HG03280 (cell line): ENCODE measurements at regions not wholly inside any gene's neighbourhood (a gene's known extent, or its start where the extent isn't known, plus 50 kb on each side); places are given as distances from the start of the nearest gene placed in this dataset.

Experiments used
- ATAC-seq: cut with Tn5 transposase; IDR thresholded peaks from one replicate; pipeline ENCODE4 v1.9.1; 2021; ENCODE audit warnings: mild to moderate bottlenecking, moderate library complexity; ENCODE audit not compliant: unreplicated experiment

DNA sequence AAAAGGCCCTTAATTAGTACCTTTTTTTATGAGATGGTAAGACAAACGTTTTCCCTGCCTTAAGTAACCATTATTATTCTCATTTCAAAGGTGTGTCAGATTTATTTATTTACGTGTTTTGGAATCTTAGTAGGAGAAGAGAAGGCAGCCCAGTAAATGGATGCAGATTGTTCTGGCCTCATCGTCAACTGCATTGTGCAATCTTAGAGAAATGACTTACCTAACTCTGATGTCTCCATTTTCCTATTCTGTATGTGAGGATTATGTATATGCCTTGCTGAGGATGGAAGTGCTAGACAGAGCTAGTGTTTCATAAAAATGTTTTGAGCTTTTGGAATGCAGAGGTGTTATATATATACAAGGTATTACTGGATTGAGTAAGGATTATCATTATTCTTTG lies 97.0 kb upstream of the JAG1 start:
- no peak for ATAC-seq

DNA sequence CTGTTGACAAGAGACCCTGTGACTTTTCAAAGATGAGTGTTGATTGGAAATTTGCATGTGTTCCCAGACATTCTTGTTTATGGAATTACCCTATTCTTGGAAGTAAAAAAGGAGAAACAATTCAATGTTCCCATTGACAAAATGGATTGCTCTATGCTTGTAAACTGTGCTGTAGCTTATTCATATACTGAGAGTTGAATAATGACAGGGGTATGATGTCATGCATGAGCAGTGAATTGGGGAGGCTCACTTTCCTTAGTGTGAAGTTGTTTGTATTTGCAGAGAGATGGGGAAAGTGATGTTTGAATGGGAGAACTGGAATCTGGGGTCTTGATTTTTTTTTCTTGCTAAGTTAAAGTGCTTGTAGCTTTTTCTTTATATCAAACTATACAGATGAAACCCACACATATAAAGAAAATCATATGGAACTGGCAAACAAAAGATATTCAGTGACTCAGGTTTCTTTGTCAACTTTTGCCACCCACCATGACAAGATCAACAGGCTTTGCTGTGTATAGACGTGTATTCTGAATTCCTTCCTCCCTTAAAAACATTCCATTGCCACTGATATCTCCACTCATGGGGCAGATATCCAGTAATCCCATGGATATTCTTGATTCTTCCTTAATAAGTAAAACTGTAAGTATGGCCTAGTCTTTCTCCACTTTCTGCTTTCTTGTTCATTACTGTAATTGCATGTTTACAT lies 97.8 kb upstream of the JAG1 start:
- ATAC-seq, result no peak

DNA sequence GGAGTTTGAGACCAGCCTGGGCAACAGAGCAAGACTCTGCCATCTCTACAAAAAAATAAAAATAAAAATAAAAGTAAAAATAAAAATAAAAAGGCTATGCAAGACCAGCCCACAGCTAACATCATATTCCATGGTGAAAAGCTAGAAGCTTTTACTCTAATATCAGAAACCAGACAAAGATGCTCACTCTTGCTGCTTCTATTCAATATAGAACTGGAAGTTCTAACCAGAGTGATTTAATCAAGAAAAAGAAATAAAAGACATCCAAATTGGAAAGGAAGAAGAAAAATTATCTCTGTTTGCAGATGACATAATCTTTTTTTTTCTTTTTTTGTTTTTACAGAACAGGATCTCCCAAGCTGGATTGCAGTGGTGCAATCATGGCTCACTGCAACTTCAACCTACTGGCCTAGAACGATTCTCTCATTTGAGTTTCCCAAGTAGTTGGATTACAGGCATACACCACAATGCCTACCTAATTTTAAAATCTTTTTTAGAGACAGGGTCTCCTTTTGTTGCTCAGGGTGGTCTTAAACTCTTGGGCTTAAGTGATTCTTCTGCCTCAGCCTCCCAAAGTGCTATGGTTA lies 100.7 kb upstream of the JAG1 start:
- no peak for ATAC-seq

DNA sequence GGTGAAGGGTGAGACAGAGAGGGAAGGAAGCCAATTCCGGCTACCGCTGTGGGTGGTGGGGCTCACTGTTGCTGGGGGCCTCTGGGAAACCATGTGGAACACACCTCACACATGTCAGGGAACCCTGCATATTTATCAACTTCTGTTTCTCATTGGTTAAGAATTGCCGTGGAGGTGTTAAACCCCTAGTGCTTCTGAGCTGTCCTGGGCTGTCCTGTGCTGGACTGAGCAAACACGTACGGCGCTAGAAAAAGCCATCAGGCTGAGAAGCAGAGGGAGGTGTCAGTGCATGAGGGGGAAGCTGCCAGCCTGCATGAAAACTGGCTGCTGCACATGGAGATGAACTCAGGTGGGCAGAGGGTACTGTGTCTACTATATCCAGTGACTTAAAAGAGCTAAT lies 103.9 kb upstream of the JAG1 start:
- no peak for ATAC-seq

DNA sequence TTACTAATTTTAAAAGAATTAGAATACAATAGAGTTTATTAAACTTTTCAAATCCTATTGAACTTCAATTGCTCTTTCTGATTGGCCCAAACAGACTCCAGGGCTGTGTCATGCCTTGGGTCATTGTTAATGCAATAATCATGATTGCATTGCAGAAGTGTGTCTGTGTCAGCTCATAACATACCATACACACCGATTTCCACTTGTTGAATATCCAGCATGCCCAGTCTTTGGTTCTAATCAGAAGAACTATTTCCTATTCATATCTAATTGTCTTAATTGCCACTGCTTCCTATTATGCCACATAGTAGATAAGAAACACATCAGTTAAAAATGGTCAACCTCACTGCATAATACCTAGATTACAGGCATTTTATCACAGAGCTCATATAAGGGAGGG lies 106.1 kb upstream of the JAG1 start:
- no peak for ATAC-seq

DNA sequence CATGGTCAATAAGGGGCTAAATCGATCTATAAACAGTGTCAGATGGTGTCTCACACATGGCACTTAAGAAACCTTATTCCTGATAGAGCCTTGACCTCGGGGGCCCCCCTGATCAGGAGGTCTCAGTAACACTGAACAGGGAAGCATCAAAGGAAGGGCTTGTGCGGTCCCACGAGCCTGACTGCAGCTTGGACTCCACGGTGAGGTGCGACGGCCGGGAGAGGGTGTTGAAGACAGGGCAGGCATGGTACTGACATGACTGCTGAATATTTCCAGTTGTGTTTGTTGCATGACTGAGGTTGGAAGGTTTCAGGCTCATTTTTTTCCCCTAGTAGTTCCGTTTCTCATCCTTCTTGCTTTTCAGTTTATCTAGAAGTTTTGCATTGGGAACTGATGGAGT lies 107.1 kb upstream of the JAG1 start:
- ATAC-seq, result no peak

DNA sequence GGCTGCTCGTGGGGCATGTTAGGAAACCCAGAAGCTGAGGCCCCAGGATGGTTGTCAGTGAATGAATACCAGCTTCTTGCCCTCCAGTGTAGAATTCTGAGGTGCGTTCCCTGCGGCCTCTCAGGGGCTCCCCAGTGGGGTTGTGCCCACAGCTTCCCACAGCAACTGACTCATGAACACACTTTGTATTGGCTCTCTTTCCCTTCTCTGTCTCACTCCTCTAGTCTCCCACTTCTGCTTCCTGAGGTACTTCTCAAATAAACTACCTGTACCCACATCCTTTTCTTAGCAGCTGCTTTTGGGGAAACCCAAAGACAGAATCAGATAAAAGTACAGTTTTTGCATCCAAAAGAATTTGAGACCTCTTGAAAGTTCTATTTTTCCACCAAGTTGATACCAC lies 107.7 kb upstream of the JAG1 start:
- no peak for ATAC-seq

DNA sequence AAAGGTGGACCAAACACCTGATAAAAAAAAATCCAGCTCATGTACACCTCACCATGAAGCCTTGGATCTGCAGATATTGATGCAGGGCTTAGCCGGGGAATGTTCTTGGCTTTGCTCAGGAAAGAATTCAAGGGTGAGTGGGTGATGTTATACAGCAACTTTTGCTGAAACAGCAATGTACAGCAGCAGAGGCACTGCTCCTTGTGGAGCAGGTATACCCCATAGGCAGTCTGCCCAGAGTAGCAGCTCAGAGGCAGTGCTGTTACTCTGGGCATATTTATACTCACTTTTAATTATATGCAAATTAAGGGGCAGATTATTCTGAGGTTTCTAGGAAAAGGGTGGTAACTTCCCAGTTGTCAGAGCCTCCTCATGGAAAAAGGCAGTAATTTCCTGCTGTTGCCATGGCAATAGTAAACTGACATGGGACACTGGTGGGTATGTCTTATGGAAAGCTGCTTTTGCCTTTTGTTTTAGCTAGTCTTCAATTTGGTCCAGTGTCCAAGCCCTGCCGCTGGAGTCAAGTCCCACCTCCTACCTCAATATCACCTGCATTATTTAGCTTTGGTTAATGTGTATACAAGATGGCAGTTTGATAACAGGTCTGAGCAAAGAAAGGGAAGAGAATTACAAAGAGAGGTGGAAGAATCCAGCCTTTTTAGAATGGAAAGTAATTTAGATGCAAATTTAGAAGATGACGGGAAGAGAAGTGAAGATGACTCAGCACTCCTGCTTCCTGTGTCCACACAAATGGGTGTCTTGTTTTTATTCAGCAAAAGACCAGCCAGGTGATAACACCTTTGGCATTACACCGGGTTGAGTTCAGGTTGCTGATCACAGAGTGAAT lies 110.1 kb upstream of the JAG1 start:
- ATAC-seq, result no peak

DNA sequence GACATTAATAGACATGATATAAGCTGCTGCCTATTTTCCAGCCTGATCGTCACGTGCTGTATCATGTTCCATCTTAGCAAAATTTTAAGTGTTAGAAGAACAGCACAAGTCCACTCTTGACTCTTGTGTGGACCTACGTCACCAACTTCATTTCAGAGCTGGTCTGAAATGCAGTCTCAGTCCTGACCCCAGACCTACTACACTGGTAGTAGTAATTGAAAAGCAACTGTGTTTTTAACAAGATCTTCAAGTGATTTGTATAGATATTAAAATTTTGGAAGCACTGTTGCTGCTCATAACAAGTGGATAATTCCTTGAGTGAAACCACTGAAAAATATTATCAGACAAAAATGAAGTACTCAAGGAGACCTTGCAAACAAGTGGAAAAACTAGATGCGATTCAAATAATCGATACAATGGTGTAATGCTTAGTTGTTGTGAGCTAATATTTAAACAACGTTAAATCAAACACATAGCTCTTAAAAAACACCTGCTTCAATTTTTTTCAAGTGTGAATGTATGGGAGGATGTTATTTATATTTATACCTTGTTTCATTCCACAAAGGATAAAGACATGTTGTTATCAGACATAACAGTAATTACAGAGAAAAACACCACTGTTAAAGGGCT lies 110.9 kb upstream of the JAG1 start:
- ATAC-seq, result no peak

DNA sequence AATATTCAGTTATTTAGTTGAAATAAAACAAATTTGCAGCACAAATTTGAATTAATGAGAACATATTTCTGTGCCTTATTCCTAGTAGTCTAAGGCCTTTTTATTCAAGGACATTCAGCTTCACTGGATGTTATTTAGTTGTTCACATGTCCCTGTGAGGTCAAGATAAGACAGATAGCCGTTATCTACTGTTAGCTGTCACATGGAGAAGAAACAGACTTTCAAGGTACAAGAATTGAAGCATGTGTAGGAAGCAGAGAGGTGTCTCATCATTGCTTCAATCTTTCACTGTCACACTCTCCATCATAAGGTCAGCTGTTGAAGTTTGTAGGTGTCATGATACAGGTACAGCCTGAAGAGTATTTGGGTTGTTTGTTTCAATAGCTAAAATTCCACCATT lies 112.9 kb upstream of the JAG1 start:
- ATAC-seq, result no peak

DNA sequence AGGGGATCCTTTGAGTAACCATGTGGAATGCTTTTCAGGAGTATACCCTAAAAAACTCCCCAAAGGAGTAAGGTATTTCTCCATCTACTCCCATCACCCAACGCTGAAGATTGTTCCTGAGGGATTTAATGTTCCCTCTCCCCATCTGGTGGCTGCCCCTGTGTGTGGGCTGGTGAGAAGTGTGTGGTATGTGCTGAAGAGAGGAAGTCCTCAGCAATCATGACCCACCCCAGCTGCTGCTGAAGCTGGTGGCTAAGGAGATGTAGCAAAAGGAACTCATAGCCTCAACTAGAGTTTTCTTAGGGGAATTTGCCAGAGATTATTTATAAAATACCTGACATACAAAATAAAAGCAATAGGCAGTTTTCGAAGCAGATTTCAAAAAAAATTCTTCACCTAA lies 114.3 kb upstream of the JAG1 start:
- no peak for ATAC-seq

DNA sequence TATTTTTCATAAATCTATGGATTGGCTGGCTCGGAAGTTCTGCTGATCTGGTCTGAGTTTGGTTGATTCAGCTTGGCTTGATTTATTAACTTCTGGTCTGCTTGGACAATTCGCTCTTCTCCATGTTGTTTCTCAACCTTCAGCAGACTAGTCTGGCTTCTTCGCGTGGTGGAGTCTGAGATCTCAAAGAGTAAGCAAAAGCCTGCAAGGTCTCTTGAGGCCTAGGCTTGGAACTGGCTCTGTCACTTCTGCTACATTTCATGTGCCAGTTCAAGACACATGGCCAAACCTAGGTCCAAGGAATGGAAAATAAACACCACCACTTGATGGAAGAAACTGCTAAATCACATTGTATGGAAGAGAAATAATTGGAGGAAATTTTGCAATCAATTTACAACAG lies 115.1 kb upstream of the JAG1 start:
- no peak for ATAC-seq

DNA sequence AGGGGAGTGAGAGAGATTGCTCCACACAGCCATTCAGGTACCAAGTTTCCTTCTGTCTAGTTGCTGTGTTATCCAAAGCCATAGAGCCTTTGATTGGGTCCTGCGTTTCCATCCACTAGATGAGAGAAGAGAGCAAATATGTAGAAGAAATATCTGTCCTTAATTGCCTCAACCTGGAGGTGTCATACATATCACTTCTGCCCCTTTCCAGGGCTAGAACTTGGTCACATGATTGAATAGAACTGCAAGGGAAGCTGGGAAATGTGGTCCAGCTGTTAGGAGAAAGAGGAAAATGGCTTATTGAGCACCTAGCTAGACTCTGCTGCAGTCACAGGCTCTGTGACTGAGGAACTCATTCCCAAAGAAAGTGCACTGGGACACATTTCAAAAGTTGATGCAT lies 115.6 kb upstream of the JAG1 start:
- ATAC-seq, result no peak

DNA sequence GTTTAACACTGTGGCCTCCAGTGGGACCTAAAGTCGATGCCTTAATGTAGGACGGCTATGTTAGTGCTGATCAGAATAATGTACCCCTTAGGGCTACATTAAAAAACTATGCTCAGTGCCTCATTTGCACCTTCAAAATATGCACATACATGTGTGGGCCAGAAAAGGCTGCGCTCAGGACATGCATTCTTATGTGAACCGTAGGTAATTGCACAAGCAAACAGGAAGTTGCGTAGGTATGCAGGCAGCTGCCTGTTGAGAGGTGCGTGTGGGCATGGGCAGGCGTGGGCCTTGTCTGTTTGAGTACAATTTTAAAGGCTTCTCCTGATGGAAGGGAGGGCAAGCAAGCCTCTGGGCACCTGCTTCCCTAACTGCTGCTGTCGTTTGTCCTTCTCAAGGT lies 116.2 kb upstream of the JAG1 start:
- ATAC-seq, result no peak

DNA sequence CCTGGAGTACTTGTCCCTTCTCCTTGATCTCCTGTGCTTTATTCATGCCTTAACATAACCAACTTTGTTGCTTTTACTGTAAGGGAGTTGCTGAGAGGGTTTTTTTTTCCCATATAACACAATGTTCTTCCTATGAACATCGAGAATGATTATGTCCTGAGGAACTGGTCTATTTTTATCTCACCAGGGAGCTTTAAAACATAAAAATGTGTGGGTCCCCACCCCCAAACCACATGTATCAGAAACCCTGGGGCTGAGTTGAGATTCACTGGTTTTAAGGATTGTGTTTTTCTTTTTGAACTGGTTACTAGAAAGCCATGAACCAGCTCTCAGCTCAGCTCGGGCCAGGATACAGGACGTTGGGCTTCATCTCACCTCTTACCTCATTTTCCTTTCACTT lies 118.5 kb upstream of the JAG1 start:
- no peak for ATAC-seq

DNA sequence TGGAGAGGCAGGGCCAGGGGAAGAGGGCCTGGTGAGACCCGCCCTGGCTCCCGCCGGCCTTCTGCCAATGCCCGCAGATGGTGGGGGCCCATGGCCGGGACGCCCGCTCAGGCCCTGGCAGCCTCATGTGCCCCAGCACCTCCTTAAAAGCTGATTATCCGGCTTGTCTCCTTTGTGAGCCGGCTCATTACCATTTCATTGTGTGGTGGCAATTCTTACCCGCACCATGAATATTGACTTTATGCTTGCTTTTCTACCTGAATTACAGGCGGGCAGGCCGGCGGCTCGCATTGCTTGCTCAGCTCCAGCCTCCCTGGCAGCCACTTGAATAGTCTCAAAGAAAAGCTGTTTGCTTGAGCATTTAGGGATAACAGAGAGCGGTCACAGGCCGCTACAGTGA lies 120.0 kb upstream of the JAG1 start:
- no peak for ATAC-seq

DNA sequence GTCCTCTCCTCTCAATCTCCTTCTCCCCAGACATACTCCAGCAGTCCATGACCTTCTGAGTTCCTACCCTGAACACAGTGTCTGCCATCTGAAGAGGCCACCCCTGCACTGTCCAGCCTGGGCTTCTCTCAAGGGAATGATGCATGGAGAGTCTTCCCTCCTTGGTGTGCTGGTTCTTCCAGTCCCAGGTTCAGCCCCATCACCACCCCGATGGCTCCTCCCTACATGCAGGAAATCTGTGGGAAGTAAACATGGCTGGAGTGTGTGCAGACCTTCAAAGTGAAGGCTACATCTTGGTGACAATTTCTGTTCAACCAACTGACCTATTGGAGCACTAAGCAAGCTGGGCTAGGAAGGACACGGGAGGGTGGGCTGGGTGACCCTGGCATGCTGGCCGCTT lies 121.0 kb upstream of the JAG1 start:
- ATAC-seq, result no peak

DNA sequence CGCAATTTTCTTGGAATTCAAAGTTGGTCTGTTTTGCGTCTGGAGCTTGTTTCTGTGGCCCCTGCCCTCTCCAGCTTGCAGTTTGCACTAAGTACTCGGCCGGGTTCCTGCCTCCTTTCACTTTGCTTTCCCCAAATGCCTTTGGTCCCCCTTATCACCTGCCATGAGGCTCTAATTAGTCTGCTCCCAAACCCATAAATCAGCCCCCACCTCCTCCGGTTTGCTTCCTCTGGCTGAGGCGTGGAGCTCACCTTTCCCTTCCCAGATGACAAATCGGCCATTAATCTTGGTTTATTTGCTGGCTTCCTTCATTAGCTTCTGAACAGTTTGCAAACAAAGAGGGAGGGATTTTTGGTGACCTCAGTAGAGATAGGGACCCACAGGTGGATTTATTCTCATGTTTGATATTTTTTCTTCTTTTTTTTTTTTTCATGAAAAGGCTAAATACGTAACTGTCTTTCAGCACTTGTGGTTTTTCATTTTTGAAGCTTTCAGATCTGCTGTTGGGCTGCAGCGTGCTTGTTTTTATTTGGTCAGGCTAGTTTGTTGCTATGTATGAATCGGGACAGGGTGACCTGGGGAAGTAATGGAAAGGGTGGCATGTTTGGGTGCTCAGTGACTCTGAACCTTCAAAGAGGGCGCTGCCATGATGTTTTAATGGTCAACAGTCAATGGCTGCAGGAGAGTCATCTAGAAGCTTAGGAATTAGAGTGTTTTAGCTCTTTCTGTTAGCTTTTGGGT lies 121.7 kb upstream of the JAG1 start:
- ATAC-seq, result no peak

DNA sequence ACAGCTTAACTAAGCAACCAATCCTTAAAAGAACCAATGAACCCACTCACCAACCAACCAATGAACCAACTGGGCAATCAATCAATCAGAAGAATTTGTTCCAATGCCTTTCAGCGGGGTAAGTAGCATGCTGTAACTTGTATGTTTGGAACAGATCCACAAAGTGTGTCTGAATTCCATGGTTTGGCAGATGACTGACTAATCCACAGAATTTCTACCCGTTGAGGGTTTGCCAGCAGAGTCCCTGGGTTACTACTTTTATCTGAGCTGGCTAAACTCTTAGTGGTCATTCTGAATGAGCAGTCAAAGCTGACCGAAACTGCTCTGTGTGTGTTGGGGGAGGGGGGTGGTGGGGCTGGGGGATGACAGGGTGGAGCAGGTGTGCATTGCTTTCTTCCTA lies 125.0 kb upstream of the JAG1 start:
- ATAC-seq, result no peak

DNA sequence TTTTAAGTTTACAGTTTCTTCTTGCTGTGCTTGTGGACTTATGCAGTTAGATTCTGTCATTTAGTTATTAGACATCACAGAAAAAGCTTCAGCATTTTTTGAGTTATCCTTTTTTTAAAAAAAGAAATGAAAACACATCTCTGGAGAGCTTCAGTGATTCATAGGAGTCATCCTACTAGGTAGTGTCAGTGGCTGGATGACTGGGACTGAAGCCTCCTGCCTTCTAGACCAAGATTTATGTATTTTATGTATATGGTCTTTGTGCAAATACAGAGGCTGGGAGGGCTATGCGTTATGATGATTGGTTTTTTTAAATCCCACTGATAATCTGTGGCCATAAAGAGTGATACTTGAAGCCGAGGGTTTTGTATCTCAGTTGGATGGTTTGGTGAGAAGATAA lies 125.9 kb upstream of the JAG1 start:
- ATAC-seq, result no peak

DNA sequence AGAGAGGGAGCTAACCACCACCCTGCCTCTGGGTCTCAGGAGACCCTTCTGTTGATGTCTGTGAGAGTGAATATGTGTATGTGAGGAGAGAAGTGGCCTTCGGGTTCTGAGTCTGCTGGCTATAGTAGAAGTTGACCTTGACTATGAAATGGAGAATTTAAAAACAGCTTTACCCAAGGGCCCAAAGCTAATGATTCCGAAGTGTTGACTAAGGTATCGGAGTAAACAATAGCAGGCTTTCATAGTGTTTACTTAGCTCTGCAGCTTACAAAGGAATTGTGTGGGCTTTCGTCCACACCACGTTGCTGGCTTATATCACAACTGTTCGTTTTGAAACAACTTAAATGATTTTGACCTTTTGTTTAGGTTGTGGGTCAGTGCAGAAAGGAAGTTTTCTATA lies 126.5 kb upstream of the JAG1 start:
- ATAC-seq, result no peak
